Neutrophil (primary cell): ENCODE measurements at regions not wholly inside any gene's neighbourhood (a gene's known extent, or its start where the extent isn't known, plus 50 kb on each side); places are given as distances from the start of the nearest gene placed in this dataset.

Experiments used
- H3K27ac ChIP-seq: fragments of 200-600 bp; sonication (generic); 2 replicates; pipeline ENCODE4 v1.5.1; 2016; ENCODE audit warnings: mild to moderate bottlenecking, moderate library complexity
- H3K27me3 ChIP-seq: fragments of 200-600 bp; sonication (generic); 2 replicates; pipeline ENCODE4 v1.6.0; 2016; ENCODE audit warnings: mild to moderate bottlenecking
- H3K36me3 ChIP-seq: fragments of 200-600 bp; sonication (generic); 2 replicates; pipeline ENCODE4 v1.5.1; 2017
- H3K4me1 ChIP-seq, 2 experiments: fragments of 200-600 bp in 1 of 2; sonication (generic) in 1 of 2; 1 replicate in 1 of 2; 2 replicates in 1 of 2; pipeline versions ENCODE4 v1.5.1 to v1.6.1; 2013 to 2016; ENCODE audit warnings: low read depth in 1 of 2, low read length in 1 of 2, mild to moderate bottlenecking in 1 of 2, moderate library complexity in 1 of 2; ENCODE audit not compliant: control insufficient read depth in 1 of 2, insufficient read depth in 1 of 2
- H3K4me3 ChIP-seq, 2 experiments: fragments of 200-600 bp in 1 of 2; sonication (generic) in 1 of 2; 1 replicate in 1 of 2; 2 replicates in 1 of 2; pipeline ENCODE4 v1.5.1; 2013 to 2016; ENCODE audit warnings: low read depth in 1 of 2, low read length in 1 of 2, mild to moderate bottlenecking in 1 of 2, moderate library complexity in 1 of 2
- H3K9me3 ChIP-seq: fragments of 200-600 bp; sonication (generic); 2 replicates; pipeline ENCODE4 v1.5.1; 2016
- CTCF ChIP-seq: fragments of 200-600 bp; sonication (generic); IDR thresholded peaks from 2 replicates; pipeline ENCODE4 v1.5.1; 2016; ENCODE audit warnings: antibody characterized with exemption

GRCh38 chr5:4386152-4386551, 754.0 kb upstream of the ADAMTS16 start:
- Histone ChIP-seq H3K27me3 (no peaks in the 10 kb centered on the region), H3K9me3 (no peaks in the 10 kb centered on the region), H3K4me3 (no peak overlapping the region), H3K27ac (no peak overlapping the region), H3K4me1 (no peaks in the 10 kb centered on the region), H3K36me3 (no peaks in the 10 kb centered on the region)
- TF ChIP-seq CTCF = no peak

DNA sequence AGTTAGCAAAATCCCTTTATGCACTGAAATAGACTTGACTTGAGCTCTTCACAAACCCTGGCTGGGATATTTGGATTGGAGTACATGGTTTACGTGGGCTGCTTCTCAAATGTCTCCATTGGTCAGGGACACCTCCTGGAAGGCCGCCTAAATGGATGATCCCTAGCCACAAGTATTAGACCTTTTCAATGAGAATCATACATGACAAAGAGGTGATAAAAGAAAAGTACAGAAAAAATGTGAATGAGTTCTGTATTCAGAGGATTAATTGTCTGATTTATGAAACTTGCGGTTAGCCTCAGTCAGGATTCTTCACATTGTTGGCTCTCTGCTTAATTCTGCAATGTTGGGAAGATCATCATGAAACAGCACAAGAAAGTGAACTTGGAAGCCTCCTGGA, 752.8 kb upstream of the ADAMTS16 start:
- Histone ChIP-seq H3K36me3 (no peaks in the 10 kb centered on the region), H3K9me3 (no peaks in the 10 kb centered on the region), H3K27me3 (no peaks in the 10 kb centered on the region), H3K4me1 (no peaks in the 10 kb centered on the region), H3K27ac (no peak overlapping the region), H3K4me3 (no peak overlapping the region)
- no peak for TF ChIP-seq CTCF

DNA sequence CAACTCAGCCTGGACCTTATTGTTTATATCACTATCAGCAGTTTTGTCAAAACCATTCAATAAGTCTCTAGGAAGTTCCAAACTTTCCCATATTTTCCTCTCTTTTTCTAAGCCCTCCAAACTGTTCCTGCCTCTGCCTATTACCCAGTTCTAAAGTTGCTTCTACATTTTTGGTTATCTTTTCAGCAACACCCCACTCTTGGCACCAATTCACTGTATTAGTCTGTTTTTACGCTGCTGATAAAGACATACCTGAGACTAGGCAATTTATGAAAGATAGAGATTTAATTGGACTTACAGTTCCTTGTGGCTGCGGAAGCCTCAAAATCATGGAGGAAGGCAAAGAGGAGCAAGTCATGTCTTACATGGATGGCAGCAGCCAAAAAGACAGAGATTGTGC, 744.4 kb upstream of the ADAMTS16 start:
- Histone ChIP-seq H3K36me3 (no peaks in the 10 kb centered on the region), H3K9me3 (no peaks in the 10 kb centered on the region), H3K4me1 (no peaks in the 10 kb centered on the region), H3K27me3 (no peaks in the 10 kb centered on the region), H3K27ac (no peak overlapping the region), H3K4me3 (no peak overlapping the region)
- TF ChIP-seq CTCF = no peak

DNA sequence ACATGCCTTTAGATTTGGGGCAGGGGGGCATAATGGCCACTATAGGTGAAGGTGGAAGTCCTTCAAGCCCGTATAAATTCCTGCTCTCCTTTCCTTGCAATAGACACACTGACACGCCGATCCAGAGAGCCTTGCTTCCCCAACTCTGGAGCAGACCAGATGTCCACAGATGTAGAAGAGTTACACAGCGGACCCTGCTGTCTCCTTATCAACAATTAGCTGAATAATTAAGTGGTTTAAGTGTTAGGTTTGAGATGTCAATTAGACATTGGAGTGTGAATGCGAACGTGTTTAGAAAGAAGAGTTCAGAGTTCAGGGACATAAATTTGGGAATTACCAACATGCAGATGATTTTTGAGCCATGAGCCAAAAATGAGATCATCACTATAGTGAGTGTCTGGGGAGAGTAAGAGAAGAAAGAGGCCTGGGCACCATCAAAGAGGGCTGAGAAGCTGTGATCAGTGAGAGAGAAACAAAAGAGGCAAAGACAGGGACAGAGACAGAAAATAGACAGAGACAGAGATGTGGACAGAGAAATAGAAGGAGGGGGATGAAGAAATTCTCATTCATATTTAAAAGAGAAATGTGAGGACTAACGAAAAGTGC, 734.4 kb upstream of the ADAMTS16 start:
- no peaks in the 10 kb centered on the region for H3K9me3 ChIP-seq
- H3K36me3 ChIP-seq = no peaks in the 10 kb centered on the region
- H3K27me3 ChIP-seq = no peaks in the 10 kb centered on the region
- no peaks in the 10 kb centered on the region for H3K4me1 ChIP-seq
- no peak overlapping the region for H3K27ac ChIP-seq
- TF ChIP-seq CTCF = no peak
- H3K4me3 ChIP-seq = no peak overlapping the region

- H3K4me1 ChIP-seq = no peaks in the 10 kb centered on the region
- no peaks in the 10 kb centered on the region for H3K36me3 ChIP-seq
- no peak overlapping the region for H3K27ac ChIP-seq
- no peaks in the 10 kb centered on the region for H3K27me3 ChIP-seq
- H3K9me3 ChIP-seq = no peaks in the 10 kb centered on the region
- H3K4me3 ChIP-seq = no peak overlapping the region
- TF ChIP-seq CTCF = no peak
Measured at GRCh38 chr5:4410151-4410550, 730.0 kb upstream of the ADAMTS16 start.

DNA sequence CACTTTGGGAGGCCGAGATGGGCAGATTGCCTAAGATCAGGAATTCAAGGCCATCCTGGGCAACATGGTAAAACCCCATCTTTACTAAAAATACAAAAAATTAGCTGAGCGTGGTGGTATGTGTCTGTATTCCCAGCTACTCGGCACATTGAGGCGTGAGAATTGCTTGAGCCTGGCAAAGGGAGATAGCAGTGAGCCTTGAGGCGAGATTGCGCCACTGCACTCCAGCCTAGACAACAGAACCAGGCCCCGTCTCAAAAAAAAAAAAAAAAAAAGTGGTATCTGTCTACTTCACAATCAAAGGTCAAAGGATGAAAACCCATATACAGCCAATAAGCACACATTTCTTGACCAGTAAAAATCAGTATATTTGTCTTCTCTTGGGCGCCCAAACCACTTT, 728.5 kb upstream of the ADAMTS16 start:
- no peak overlapping the region for H3K27ac ChIP-seq
- TF ChIP-seq CTCF = no peak
- no peaks in the 10 kb centered on the region for H3K27me3 ChIP-seq
- no peaks in the 10 kb centered on the region for H3K36me3 ChIP-seq
- H3K4me3 ChIP-seq = no peak overlapping the region
- H3K4me1 ChIP-seq = no peaks in the 10 kb centered on the region
- no peaks in the 10 kb centered on the region for H3K9me3 ChIP-seq
